PC-3 (cell line): ENCODE measurements at regions not wholly inside any gene's neighbourhood (a gene's known extent, or its start where the extent isn't known, plus 50 kb on each side); places are given as distances from the start of the nearest gene placed in this dataset.

Experiments
- ATAC-seq: fragments of 200-7000 bp; cut with Tn5 transposase; 2 replicates; pipeline ENCODE4 v1.9.1; 2020; ENCODE audit warnings: mild to moderate bottlenecking, moderate library complexity
- BruUV-seq: library from RNA; stranded (reverse); fragments of 400-500 nt; replicated peaks from 2 replicates; lab custom pipeline; 2021; lab: Mats Ljungman, UMichigan
- CTCF ChIA-PET: fragments of 300-600 bp; sonication (Branson Sonifier 250); formaldehyde crosslinking; loops from one replicate; lab custom pipeline; 2022; ENCODE audit warnings: antibody characterized with exemption; lab: Charles Lee
- POLR2A ChIA-PET: fragments of 300-600 bp; sonication (Branson Sonifier 250); formaldehyde crosslinking; loops from one replicate; lab custom pipeline; 2022; ENCODE audit warnings: antibody characterized with exemption; ENCODE audit not compliant: unreplicated experiment; lab: Charles Lee
- DNase-seq: peaks from one replicate; pipeline ENCODE4 v3.0.0-alpha.2; 2015
- H2AFZ ChIP-seq: fragments of 300-600 bp; sonication (generic); 2 replicates; pipeline ENCODE4 v1.6.0; 2016; ENCODE audit warnings: antibody characterized with exemption, low read length
- H3F3A ChIP-seq: fragments of 300-600 bp; sonication (generic); one replicate; pipeline ENCODE4 v1.6.0; 2017; ENCODE audit warnings: antibody characterized with exemption, low read length, control low read depth, mild to moderate bottlenecking; ENCODE audit not compliant: unreplicated experiment
- H3K27ac ChIP-seq: fragments of 300-600 bp; sonication (generic); 2 replicates; pipeline ENCODE4 v1.5.1; 2016; ENCODE audit warnings: mild to moderate bottlenecking, low read length
- H3K27me3 ChIP-seq: fragments of 300-600 bp; sonication (generic); 2 replicates; pipeline ENCODE4 v1.6.1; 2016; ENCODE audit warnings: low read length, mixed read lengths
- H3K36me3 ChIP-seq: fragments of 300-600 bp; sonication (generic); 2 replicates; pipeline ENCODE4 v1.6.1; 2016; ENCODE audit warnings: low read depth, mixed run types, low read length, mixed read lengths
- H3K4me1 ChIP-seq: fragments of 300-600 bp; sonication (generic); 2 replicates; pipeline ENCODE4 v1.5.1; 2016; ENCODE audit warnings: low read length; ENCODE audit not compliant: insufficient read depth
- H3K4me2 ChIP-seq: fragments of 300-600 bp; sonication (generic); 2 replicates; pipeline ENCODE4 v1.6.0; 2016; ENCODE audit warnings: low read length
- H3K4me3 ChIP-seq: fragments of 300-600 bp; sonication (generic); 2 replicates; pipeline ENCODE4 v1.5.1; 2016; ENCODE audit warnings: mild to moderate bottlenecking, low read length, mixed read lengths
- H3K79me2 ChIP-seq: fragments of 300-600 bp; sonication (generic); 2 replicates; pipeline ENCODE4 v1.6.1; 2017; ENCODE audit warnings: low read length, mixed read lengths
- H3K9ac ChIP-seq: fragments of 300-600 bp; sonication (generic); 2 replicates; pipeline ENCODE4 v1.6.0; 2016; ENCODE audit warnings: mild to moderate bottlenecking, low read length
- H3K9me2 ChIP-seq: fragments of 300-600 bp; sonication (generic); replicated peaks from 2 replicates; pipeline ENCODE4 v1.6.1; 2016; ENCODE audit warnings: mixed run types, low read length, mixed read lengths
- H3K9me3 ChIP-seq: fragments of 300-600 bp; sonication (generic); 2 replicates; pipeline ENCODE4 v1.6.1; 2016; ENCODE audit warnings: low read length, mixed read lengths
- H4K20me1 ChIP-seq: fragments of 300-600 bp; sonication (generic); 2 replicates; pipeline ENCODE4 v1.6.1; 2016; ENCODE audit warnings: low read length, mixed read lengths
- EZH2 ChIP-seq: fragments of 300-600 bp; sonication (generic); IDR thresholded peaks from one replicate; pipeline ENCODE4 v1.6.1; 2017; ENCODE audit warnings: antibody characterized with exemption, mild to moderate bottlenecking, low read length; ENCODE audit not compliant: unreplicated experiment
- EZH2phosphoT487 ChIP-seq: fragments of 300-600 bp; sonication (generic); IDR thresholded peaks from 2 replicates; pipeline ENCODE4 v1.6.1; 2018; ENCODE audit warnings: mild to moderate bottlenecking, antibody characterized with exemption, low read length, borderline replicate concordance
- intact Hi-C: fragments of 100-400 bp; cut with micrococcal nuclease; formaldehyde crosslinking; loops from 2 replicates; pipeline ENCODE4 v1.9.0; 2023
- TF ChIP-seq, protein P1 (sequence below): fragments of 300-600 bp; sonication (generic); conservative IDR thresholded peaks from 2 replicates; pipeline ENCODE4 v1.5.1; 2017; ENCODE audit warnings: antibody characterized with exemption, low read depth, mild to moderate bottlenecking, low read length

DNA sequence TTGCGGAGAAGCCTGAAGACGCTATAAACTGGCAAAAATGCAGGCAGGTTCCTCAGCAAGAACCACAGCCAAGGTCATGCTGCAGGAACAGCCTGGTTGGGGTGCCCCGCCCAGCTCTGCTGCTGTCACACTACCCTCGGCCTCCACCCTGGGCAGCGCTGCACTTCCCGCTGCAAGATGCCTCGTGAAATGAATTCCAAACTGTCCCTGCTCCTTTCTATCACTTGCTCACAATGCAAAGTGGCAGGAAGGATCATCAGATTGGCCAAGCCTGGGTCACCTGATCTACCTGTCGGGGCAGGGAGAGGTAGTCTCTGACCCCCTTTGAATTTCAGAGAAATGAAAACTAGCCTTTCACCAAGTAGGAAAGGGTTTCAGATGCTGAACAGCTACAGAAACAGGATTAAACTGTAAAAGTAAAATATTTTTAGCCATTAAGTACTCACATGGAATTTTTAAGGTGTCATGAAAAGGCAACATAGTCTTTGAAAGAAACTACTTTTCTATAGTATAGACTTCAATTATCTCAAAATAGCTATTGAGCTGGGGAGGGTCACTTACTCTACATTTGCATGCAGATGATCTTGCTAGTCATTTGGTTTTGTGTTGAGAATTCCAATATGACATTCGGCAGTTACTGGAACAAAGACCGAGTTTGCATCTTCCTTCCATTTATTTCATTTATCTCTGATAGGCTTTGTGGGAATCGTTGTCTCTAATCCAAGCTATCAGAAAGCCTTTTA is 236.4 kb upstream of the ASCC3 start:
- Histone ChIP-seq H3K4me1 (peaks cover 45% of the 10 kb centered on the region), H2AFZ (peak overlapping the region; percentile 76), H3K9me3 (no peaks in the 10 kb centered on the region), H3K27ac (no peak overlapping the region), H3K4me2 (peak overlapping the region; percentile 76), H3K9ac (no peak overlapping the region; the same call in 1 of the 2 replicates), H3F3A (no peaks in the 10 kb centered on the region), H3K27me3 (no peaks in the 10 kb centered on the region), H3K4me3 (peak overlapping the region; percentile 50), H3K79me2 (no peaks in the 10 kb centered on the region), H3K36me3 (no peaks in the 10 kb centered on the region), H3K9me2 (no peaks in the 10 kb centered on the region), H4K20me1 (no peaks in the 10 kb centered on the region)
- BruUV-seq, result no TSS peak
- intact Hi-C loops, result loop anchor here (5.0 to 10.0 kb wide), 2 partner anchors 35 to 547 kb away; no protein-coding TSS in a partner anchor
- ChIA-PET POLR2A (interaction anchor here (0.5 kb wide), 1 partner anchor 249 kb away, joined by 3 read pairs; no protein-coding TSS in a partner anchor), CTCF (no interaction called here)
- ATAC-seq (peak; percentile 88), DNase-seq (peak; percentile 58)
- no peak for TF ChIP-seq EZH2
- TF ChIP-seq, protein P1, sequence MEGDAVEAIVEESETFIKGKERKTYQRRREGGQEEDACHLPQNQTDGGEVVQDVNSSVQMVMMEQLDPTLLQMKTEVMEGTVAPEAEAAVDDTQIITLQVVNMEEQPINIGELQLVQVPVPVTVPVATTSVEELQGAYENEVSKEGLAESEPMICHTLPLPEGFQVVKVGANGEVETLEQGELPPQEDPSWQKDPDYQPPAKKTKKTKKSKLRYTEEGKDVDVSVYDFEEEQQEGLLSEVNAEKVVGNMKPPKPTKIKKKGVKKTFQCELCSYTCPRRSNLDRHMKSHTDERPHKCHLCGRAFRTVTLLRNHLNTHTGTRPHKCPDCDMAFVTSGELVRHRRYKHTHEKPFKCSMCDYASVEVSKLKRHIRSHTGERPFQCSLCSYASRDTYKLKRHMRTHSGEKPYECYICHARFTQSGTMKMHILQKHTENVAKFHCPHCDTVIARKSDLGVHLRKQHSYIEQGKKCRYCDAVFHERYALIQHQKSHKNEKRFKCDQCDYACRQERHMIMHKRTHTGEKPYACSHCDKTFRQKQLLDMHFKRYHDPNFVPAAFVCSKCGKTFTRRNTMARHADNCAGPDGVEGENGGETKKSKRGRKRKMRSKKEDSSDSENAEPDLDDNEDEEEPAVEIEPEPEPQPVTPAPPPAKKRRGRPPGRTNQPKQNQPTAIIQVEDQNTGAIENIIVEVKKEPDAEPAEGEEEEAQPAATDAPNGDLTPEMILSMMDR, result no peak
- no peak for TF ChIP-seq EZH2phosphoT487

DNA sequence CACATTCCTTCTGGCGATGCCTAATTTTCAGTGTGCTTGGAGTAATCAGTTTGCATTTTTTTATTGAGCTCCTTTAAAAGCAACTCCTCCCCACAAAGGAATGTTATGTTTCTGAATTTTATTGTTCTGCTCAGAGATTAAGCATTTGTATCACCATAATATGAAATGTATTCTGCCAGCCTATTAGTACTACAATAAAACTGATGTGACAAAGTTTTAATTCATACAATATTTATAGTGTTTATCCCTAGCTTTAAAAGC is 236.9 kb upstream of the ASCC3 start:
- no peak overlapping the region for H3K27ac ChIP-seq
- no peaks in the 10 kb centered on the region for H3K79me2 ChIP-seq
- H3K9ac ChIP-seq, result no peak overlapping the region
- H3K4me3 ChIP-seq, result no peak overlapping the region
- ChIA-PET POLR2A (no interaction called here), CTCF (no interaction called here)
- H3K9me3 ChIP-seq, result no peaks in the 10 kb centered on the region
- H3K9me2 ChIP-seq, result no peaks in the 10 kb centered on the region
- no peaks in the 10 kb centered on the region for H3F3A ChIP-seq
- no peaks in the 10 kb centered on the region for H3K36me3 ChIP-seq
- intact Hi-C loops, result loop anchor here (5.0 to 10.0 kb wide), 2 partner anchors 36 to 547 kb away; no protein-coding TSS in a partner anchor
- peak overlapping the region; percentile 76 for H3K4me2 ChIP-seq
- no peaks in the 10 kb centered on the region for H3K27me3 ChIP-seq
- peak; percentile 8 for DNase-seq
- BruUV-seq, result no TSS peak
- ATAC-seq, result peak; percentile 45
- TF ChIP-seq EZH2, result no peak
- TF ChIP-seq, protein P1, result no peak
- TF ChIP-seq EZH2phosphoT487, result no peak
- H3K4me1 ChIP-seq, result peaks cover 43% of the 10 kb centered on the region
- H2AFZ ChIP-seq, result peak overlapping the region; percentile 76; the same call in 1 of the 2 replicates
- H4K20me1 ChIP-seq, result no peaks in the 10 kb centered on the region

DNA sequence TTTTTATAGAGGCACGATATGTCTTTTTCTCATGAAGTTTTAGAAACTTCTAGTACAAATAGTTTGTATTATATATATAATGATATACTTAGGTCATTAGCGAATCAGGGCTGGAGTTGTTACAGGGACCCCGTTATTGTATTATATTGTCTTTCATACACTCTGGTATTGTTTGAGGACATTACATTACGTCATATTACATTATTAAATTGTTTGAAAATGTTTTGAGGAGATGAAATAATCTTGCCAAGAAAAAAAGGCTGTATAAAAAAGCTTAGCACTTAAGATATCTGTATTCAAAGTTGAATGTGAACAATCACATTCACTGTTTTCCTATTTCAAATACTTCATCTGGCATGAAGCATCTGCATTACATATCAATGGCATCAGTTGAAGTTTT is 239.6 kb upstream of the ASCC3 start:
- H3K27me3 ChIP-seq, result no peaks in the 10 kb centered on the region
- ChIA-PET CTCF (no interaction called here), POLR2A (no interaction called here)
- H3K9ac ChIP-seq, result no peak overlapping the region
- H3K36me3 ChIP-seq, result no peaks in the 10 kb centered on the region
- no peak overlapping the region for H3K4me3 ChIP-seq
- H3K79me2 ChIP-seq, result no peaks in the 10 kb centered on the region
- TF ChIP-seq EZH2 (no peak), EZH2phosphoT487 (no peak)
- peaks cover 25% of the 10 kb centered on the region for H3K4me1 ChIP-seq
- intact Hi-C loops, result no loop called here
- H4K20me1 ChIP-seq, result no peaks in the 10 kb centered on the region
- H3K9me2 ChIP-seq, result no peaks in the 10 kb centered on the region
- no peak overlapping the region for H3K4me2 ChIP-seq
- BruUV-seq, result no TSS peak
- ATAC-seq (no peak), DNase-seq (no peak)
- no peaks in the 10 kb centered on the region for H3F3A ChIP-seq
- H3K27ac ChIP-seq, result no peak overlapping the region
- no peaks in the 10 kb centered on the region for H3K9me3 ChIP-seq
- no peak overlapping the region for H2AFZ ChIP-seq
